D721Med (cell line): ENCODE measurements at regions not wholly inside any gene's neighbourhood (a gene's known extent, or its start where the extent isn't known, plus 50 kb on each side); places are given as distances from the start of the nearest gene placed in this dataset.
"Not testable (repeated sequence)": the region's sequence is repeated elsewhere in the genome, so short reads cannot be mapped to it uniquely, and the experiment has no call there.

Experiments
- DNase-seq: peaks from one replicate; pipeline ENCODE4 v3.0.0; 2011; ENCODE audit warnings: low spot score; ENCODE audit not compliant: insufficient read length
- FAIRE-seq: peaks from 2 replicates; lab custom pipeline; 2011; peaks lifted over from hg19 to GRCh38; lab: Jason Lieb, UNC
- CTCF ChIP-seq: IDR thresholded peaks from 2 replicates; pipeline ENCODE4 v1.5.1; 2012; ENCODE audit warnings: mild to moderate bottlenecking, control low read depth; ENCODE audit not compliant: insufficient read depth; ENCODE audit errors: missing control alignments

GRCh38 chr5:118467103-118467502 lies 521.2 kb downstream of the DTWD2 start:
- TF ChIP-seq CTCF = no peak
- FAIRE-seq (no peak), DNase-seq (no peak)

GRCh38 chr5:118466418-118466817 lies 521.9 kb downstream of the DTWD2 start:
- DNase-seq = no peak
- no peak for FAIRE-seq
- TF ChIP-seq CTCF = no peak

GRCh38 chr5:118462276-118462675 lies 526.1 kb downstream of the DTWD2 start:
- not testable (repeated sequence) for DNase-seq, FAIRE-seq

GRCh38 chr5:118461436-118461835 lies 526.9 kb downstream of the DTWD2 start:
- no peak for TF ChIP-seq CTCF
- FAIRE-seq (no peak), DNase-seq (no peak)

- FAIRE-seq = no peak
These were observed 528.9 kb downstream of the DTWD2 start for GRCh38 chr5:118459490-118459889.

GRCh38 chr5:118456085-118456484 lies 532.3 kb downstream of the DTWD2 start:
- TF ChIP-seq CTCF = no peak
- no peak for FAIRE-seq
- DNase-seq = no peak

More at GRCh38 chr5:118459490-118459889, 528.9 kb downstream of the DTWD2 start:
- DNase-seq = no peak
- no peak for TF ChIP-seq CTCF

- no peak for TF ChIP-seq CTCF
- DNase-seq (no peak), FAIRE-seq (no peak)
These were observed 536.6 kb downstream of the DTWD2 start for GRCh38 chr5:118451697-118452247.
